OCI-LY7 (cell line): ENCODE measurements at regions not wholly inside any gene's neighbourhood (a gene's known extent, or its start where the extent isn't known, plus 50 kb on each side); places are given as distances from the start of the nearest gene placed in this dataset.

Source experiments
- EZH2phosphoT487 ChIP-seq: fragments of 200-600 bp; sonication (generic); IDR thresholded peaks from 2 replicates; pipeline ENCODE4 v1.6.1; 2018; ENCODE audit warnings: low read depth, borderline replicate concordance, mild to moderate bottlenecking, mixed run types, antibody characterized with exemption, low read length, moderate library complexity, mixed read lengths
- TF ChIP-seq, protein P1 (sequence below): fragments of 200-600 bp; sonication (generic); conservative IDR thresholded peaks from 2 replicates; pipeline ENCODE4 v1.5.1; 2014; ENCODE audit warnings: mild to moderate bottlenecking, antibody characterized with exemption, low read length, moderate library complexity, mixed read lengths

DNA sequence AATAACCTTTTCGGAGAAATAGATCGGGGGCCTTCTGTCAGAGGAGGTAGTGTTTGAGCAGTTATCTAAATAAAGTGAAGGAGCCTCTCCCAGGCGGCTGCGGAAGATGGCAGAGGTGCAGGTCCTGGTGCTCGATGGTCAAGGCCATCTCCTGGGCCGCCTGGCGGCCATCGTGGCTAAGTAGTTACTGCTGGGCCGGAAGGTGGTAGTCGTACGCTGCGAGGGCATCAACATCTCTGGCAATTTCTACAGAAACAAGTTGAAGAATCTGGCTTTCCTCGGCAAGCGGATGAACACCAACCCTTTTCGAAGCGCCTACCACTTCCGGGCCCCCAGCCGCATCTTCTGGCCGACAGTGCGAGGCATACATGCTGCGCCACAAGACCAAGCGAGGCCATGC lies 186.1 kb downstream of the KTN1 start:
- TF ChIP-seq, protein P1, sequence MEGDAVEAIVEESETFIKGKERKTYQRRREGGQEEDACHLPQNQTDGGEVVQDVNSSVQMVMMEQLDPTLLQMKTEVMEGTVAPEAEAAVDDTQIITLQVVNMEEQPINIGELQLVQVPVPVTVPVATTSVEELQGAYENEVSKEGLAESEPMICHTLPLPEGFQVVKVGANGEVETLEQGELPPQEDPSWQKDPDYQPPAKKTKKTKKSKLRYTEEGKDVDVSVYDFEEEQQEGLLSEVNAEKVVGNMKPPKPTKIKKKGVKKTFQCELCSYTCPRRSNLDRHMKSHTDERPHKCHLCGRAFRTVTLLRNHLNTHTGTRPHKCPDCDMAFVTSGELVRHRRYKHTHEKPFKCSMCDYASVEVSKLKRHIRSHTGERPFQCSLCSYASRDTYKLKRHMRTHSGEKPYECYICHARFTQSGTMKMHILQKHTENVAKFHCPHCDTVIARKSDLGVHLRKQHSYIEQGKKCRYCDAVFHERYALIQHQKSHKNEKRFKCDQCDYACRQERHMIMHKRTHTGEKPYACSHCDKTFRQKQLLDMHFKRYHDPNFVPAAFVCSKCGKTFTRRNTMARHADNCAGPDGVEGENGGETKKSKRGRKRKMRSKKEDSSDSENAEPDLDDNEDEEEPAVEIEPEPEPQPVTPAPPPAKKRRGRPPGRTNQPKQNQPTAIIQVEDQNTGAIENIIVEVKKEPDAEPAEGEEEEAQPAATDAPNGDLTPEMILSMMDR, result no peak
- no peak for TF ChIP-seq EZH2phosphoT487
